22Rv1 (cell line): ENCODE measurements at regions not wholly inside any gene's neighbourhood (a gene's known extent, or its start where the extent isn't known, plus 50 kb on each side); places are given as distances from the start of the nearest gene placed in this dataset.

ENCODE experiments used
- H3K27ac ChIP-seq: fragments of 450-650 bp; 2 replicates; pipeline ENCODE4 v1.5.1; 2017
- CTCF ChIP-seq: fragments of 450-650 bp; IDR thresholded peaks from 2 replicates; pipeline ENCODE4 v1.5.1; 2017; ENCODE audit warnings: mild to moderate bottlenecking
- ZFX ChIP-seq: fragments of 450-650 bp; IDR thresholded peaks from 2 replicates; pipeline ENCODE4 v1.6.1; 2017; ENCODE audit warnings: antibody characterized with exemption, borderline replicate concordance

DNA sequence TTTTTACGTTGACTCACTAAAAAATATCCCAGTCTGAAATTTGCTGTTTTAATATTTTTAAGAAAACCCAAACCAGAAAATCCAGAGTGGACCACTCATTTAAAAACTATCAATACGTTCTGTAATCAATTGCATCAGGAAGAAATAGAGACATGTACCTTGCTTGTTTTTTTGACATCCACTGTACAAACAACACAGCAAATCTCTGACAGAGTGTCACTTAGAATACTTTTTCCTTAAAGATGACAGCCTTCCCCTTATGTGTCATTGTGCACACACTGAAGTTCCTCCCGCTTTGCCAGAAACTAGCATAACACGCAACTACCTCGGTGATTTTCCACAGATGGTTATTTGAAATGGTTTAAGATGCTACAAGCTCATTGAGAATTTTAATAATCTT, 321.7 kb upstream of the PFKP start:
- no peak overlapping the region for H3K27ac ChIP-seq
- TF ChIP-seq ZFX: no peak
- TF ChIP-seq CTCF: no peak

- TF ChIP-seq ZFX: no peak
- no peak for TF ChIP-seq CTCF
- no peak overlapping the region for H3K27ac ChIP-seq
These were observed 322.7 kb upstream of the PFKP start for GRCh38 chr10:2744547-2745200.

GRCh38 chr10:2734603-2735002, 332.7 kb upstream of the PFKP start:
- TF ChIP-seq ZFX: no peak
- TF ChIP-seq CTCF: no peak
- no peak overlapping the region for H3K27ac ChIP-seq

GRCh38 chr10:2733278-2733963, 333.9 kb upstream of the PFKP start:
- no peak overlapping the region for H3K27ac ChIP-seq
- TF ChIP-seq CTCF (no peak), ZFX (no peak)

DNA sequence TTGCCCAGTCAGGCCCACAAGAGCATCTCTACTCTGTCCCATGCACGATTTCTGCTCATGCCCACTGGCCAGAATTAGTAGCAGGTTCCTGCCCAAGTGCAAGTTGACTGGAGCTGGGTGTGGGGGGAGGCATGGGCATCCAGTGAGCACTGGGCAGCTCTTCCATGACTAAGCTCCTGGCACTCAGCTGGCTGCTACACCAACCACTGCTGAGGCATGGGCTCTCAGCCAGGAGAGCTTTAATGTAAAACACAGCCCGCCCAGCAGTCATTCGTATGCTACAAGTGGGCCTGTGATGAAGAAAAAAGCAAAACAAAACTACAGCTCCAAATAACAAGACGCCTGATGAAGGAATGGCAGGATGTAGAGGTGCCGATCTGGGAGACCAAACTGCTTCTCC, 335.4 kb upstream of the PFKP start:
- H3K27ac ChIP-seq: no peak overlapping the region
- TF ChIP-seq CTCF: no peak
- TF ChIP-seq ZFX: no peak

DNA sequence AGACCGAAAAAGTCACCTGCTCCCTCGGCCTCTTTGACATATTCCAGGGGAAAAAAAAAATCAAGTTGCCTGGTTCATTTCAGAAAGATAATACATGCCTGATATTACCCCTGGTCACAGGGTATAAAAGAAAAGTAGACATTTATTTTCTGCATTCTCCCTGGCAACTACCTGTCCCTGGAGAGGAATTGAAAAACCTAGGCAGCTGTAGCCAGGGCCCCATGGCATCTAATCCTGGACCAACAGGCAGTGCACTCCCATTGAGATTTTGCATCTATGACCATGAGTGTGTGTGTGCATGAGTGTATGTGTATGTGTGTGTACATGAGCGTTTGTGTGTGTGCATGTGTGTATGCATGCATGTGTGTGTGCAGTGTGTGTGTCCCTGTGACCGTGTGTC, 338.2 kb upstream of the PFKP start:
- TF ChIP-seq CTCF: no peak
- H3K27ac ChIP-seq: no peak overlapping the region

- H3K27ac ChIP-seq: no peak overlapping the region
- TF ChIP-seq CTCF (no peak), ZFX (no peak)
These were observed 339.3 kb upstream of the PFKP start for GRCh38 chr10:2728087-2728486.
